ENCODE measurements at regions not wholly inside any gene's neighbourhood (a gene's known extent, or its start where the extent isn't known, plus 50 kb on each side); places are given as distances from the start of the nearest gene placed in this dataset.

GRCh38 chr2:53463806-53464726 is 303.5 kb upstream of the CHAC2 start:
- TF ChIP-seq POLR2AphosphoS5 (IDR thresholded peaks at IDR 0.05; ENCODE audit: low read depth, low read length) (no peak), TAF1 (IDR thresholded peaks at IDR 0.05; ENCODE audit: borderline replicate concordance, insufficient read depth, low read length) (no peak)

Data from PFSK-1 (cell line).